ENCODE measurements at regions not wholly inside any gene's neighbourhood (a gene's known extent, or its start where the extent isn't known, plus 50 kb on each side); places are given as distances from the start of the nearest gene placed in this dataset.

- TF ChIP-seq CTCF (IDR thresholded peaks at IDR 0.05; ENCODE audit: poor library complexity) (no peak), EZH2phosphoT487 (IDR thresholded peaks at IDR 0.05; ENCODE audit: low read depth, severe bottlenecking, unreplicated experiment) (no peak)
Observed at GRCh38 chr4:177064116-177064515, 245.6 kb upstream of the NEIL3 start.

Measured in hepatocyte (in vitro differentiated cells).